ENCODE measurements at regions not wholly inside any gene's neighbourhood (a gene's known extent, or its start where the extent isn't known, plus 50 kb on each side); places are given as distances from the start of the nearest gene placed in this dataset.
"Not testable (repeated sequence)": the region's sequence is repeated elsewhere in the genome, so short reads cannot be mapped to it uniquely, and the experiment has no call there.

DNA sequence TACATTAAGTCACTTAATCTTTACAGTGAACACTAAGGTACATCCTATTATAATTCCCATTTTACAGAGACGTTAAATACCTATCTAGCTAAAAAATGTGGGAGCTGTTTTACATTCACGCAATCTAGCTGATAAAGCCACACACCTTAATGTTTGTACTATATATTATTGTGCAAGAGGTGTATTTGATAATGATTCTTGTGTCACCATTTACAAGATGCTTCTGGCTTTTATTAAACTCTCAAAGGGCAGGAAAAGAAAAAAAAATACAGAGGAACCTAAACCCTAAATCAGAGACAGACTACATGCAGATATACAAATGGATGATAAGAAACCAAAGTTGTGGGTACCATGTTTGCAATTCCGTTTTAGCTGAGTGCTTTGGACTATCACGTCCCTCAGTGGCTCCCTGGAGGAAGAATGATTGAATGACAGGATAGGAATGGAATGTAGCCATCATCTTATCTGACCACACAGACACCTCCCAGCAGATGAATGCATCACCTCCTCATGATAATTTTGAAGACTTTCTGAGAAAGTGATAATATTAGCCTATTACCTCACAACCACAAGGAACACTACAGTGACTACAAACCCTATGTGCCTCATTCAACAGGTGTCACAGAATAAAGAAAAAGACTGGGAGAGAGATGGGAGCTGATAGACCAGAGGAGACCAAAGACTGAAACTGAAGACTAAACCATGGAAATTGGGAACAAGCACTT lies 230.5 kb upstream of the SERP2 start:
- H3K4me3 ChIP-seq (ENCODE audit: low read depth, low read length), result no peak overlapping the region
- DNase-seq (ENCODE audit: low read depth), result no peak
- TF ChIP-seq, protein P1, sequence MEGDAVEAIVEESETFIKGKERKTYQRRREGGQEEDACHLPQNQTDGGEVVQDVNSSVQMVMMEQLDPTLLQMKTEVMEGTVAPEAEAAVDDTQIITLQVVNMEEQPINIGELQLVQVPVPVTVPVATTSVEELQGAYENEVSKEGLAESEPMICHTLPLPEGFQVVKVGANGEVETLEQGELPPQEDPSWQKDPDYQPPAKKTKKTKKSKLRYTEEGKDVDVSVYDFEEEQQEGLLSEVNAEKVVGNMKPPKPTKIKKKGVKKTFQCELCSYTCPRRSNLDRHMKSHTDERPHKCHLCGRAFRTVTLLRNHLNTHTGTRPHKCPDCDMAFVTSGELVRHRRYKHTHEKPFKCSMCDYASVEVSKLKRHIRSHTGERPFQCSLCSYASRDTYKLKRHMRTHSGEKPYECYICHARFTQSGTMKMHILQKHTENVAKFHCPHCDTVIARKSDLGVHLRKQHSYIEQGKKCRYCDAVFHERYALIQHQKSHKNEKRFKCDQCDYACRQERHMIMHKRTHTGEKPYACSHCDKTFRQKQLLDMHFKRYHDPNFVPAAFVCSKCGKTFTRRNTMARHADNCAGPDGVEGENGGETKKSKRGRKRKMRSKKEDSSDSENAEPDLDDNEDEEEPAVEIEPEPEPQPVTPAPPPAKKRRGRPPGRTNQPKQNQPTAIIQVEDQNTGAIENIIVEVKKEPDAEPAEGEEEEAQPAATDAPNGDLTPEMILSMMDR (IDR thresholded peaks at IDR 0.05; ENCODE audit: insufficient read depth, low read depth, low read length, missing control alignments), result no peak

DNA sequence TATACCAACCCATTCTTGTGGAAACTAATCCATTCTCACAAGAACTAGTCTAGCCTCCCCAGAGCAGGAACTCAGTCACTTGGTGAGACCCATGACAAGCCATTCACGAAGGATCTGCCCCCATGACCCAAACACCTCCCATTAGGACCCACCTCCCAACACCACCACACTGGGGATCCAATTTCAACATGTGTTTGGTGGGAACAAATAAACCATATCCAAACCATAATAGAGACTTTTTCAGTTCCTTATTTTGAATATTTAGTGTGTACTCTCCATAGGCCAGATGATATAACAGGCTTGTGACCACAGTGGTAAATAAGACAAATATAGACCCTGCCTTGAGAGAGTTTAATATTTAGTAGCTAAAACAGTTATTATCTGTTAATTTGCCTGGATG lies 227.5 kb upstream of the SERP2 start:
- no peak for DNase-seq (ENCODE audit: low read depth)
- TF ChIP-seq, protein P1 (IDR thresholded peaks at IDR 0.05; ENCODE audit: insufficient read depth, low read depth, low read length, missing control alignments), result no peak
- H3K4me3 ChIP-seq (ENCODE audit: low read depth, low read length), result no peak overlapping the region

DNA sequence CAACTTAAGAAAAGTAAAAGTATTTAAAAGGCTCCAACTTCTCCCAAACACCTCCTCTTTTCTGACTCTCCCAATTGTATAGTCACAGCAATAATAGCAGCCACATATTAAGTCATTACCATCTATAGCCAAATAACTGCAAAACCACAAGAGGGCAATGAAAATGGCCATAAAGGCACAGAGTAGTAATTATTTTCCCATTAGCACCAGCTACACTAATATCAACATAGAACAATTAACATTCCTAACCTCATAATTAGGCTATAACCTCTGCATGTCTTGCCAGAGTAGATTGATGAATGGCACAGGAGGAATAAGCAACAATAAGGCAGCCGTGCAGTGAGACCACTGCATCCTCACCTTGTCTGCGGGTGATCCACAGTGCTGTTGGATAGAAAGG lies 226.4 kb upstream of the SERP2 start:
- no peak overlapping the region for H3K4me3 ChIP-seq (ENCODE audit: low read depth, low read length)
- TF ChIP-seq, protein P1 (IDR thresholded peaks at IDR 0.05; ENCODE audit: insufficient read depth, low read depth, low read length, missing control alignments), result no peak
- no peak for DNase-seq (ENCODE audit: low read depth)

DNA sequence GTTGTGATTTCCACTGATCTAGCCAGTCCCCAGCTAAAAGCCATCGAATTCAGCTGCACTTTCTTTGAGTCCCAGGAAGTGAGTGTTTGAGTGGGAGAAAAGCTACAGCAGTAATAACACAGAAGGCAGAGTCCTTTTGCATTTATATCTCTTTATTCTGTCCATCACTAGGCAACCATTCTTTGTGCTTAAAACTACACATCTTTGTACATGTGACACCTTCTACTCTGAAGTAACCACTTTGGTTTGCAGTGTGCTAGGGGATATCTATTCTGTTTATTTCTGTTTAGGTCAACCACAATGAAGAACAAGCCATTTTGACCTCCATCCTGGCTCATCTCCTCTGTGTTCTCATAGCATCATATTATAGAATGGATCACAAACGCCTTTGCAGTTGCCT lies 226.0 kb upstream of the SERP2 start:
- DNase-seq (ENCODE audit: low read depth), result no peak
- H3K4me3 ChIP-seq (ENCODE audit: low read depth, low read length), result no peak overlapping the region
- TF ChIP-seq, protein P1 (IDR thresholded peaks at IDR 0.05; ENCODE audit: insufficient read depth, low read depth, low read length, missing control alignments), result no peak

DNA sequence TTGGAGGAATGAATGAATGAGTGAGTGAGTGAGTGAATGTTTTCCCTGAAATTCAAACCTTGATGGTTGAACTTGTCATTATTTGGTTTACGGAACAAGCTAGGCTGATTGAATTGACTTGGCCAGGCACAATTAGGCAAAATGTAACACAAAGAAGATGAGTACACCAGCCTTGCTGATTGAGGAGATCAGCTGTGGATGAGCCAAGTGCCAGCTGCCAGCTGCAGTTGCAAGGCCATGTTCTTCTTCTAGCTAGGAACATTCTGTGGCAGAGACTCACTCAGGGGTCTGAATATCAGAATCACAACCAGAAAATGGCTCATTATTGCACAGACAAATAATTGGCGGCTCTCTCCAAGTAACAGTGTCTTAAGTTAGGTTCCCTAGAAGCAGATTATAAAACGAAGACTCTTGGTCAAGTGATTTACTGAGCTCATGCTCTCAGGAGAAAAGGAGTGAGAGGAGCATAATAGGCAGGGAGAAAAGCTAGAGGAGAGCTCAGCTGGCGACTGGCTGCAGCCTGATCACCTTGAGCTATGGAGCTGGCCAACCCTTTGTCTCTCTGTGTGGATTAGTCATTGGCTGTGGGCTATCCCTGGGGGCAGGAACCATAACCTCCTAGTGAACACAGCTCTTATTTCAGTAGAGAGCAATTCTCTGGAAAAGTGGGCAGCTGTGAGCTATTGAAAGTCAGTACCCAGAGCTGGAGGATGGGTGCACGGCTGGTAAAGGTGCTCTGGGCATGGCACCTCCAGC lies 225.3 kb upstream of the SERP2 start:
- H3K4me3 ChIP-seq (ENCODE audit: low read depth, low read length), result no peak overlapping the region
- TF ChIP-seq, protein P1 (IDR thresholded peaks at IDR 0.05; ENCODE audit: insufficient read depth, low read depth, low read length, missing control alignments), result no peak
- DNase-seq (ENCODE audit: low read depth), result no peak

DNA sequence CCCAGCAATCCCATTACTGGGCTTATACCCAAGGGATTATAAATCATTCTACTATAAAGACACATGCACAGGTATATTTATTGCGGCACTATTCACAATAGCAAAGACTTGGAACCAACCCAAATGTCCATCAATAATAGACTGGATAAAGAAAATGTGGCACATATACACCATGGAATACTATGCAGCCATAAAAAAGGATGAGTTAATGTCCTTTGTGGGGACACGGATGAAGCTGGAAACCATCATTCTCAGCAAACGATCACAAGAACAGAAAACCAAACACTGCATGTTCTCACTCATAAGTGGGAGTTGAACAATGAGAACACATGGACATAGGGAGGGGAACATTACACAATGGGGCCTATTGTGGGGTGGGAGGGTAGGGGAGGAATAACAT lies 224.4 kb upstream of the SERP2 start:
- not testable (repeated sequence) for DNase-seq (ENCODE audit: low read depth)

DNA sequence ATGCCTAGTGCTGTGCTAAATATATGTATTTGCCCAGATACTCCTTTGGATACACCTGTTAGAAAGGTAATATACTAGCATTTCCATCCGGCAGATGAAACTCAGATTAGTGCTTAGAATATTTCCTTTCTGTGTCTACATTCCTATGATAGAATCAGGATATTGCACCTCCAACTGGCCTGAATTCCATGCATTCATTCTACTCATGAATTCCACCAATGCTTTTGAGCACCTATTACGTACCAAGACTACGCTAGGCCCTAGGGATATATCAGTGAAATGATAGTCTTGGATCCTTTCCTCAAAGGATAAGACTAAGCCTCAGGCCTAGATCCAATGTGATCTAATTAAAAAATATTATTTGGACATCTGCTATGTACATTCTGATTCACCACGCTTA lies 223.8 kb upstream of the SERP2 start:
- DNase-seq (ENCODE audit: low read depth), result no peak
- no peak overlapping the region for H3K4me3 ChIP-seq (ENCODE audit: low read depth, low read length)
- TF ChIP-seq, protein P1 (IDR thresholded peaks at IDR 0.05; ENCODE audit: insufficient read depth, low read depth, low read length, missing control alignments), result no peak

More for the DNA sequence above, 224.4 kb upstream of the SERP2 start:
- not testable (repeated sequence) for H3K4me3 ChIP-seq (ENCODE audit: low read depth, low read length)

All from GM12865 (cell line).